Choroid plexus epithelial cell (primary cell): ENCODE measurements at regions not wholly inside any gene's neighbourhood (a gene's known extent, or its start where the extent isn't known, plus 50 kb on each side); places are given as distances from the start of the nearest gene placed in this dataset.

Source experiments
- DNase-seq: peaks from one replicate; pipeline ENCODE4 v3.0.0-alpha.2; 2010; ENCODE audit warnings: low read depth
- H3K4me3 ChIP-seq: 2 replicates; pipeline ENCODE4 v1.5.1; 2011; ENCODE audit warnings: low read depth, mild to moderate bottlenecking, control low read depth, low read length, moderate library complexity
- CTCF ChIP-seq: conservative IDR thresholded peaks from 2 replicates; pipeline ENCODE4 v1.5.1; 2011; ENCODE audit warnings: low read depth, mild to moderate bottlenecking, control low read depth, inconsistent platforms, low read length, moderate library complexity

GRCh38 chr5:2006971-2007291, 124.2 kb upstream of the IRX4 start:
- no peak for DNase-seq
- H3K4me3 ChIP-seq = no peak overlapping the region
- TF ChIP-seq CTCF = no peak

- no peak for TF ChIP-seq CTCF
- H3K4me3 ChIP-seq = no peak overlapping the region
- no peak for DNase-seq
Measured at GRCh38 chr5:2006193-2006970, 123.7 kb upstream of the IRX4 start.

- TF ChIP-seq CTCF = no peak
- no peak for DNase-seq
- no peak overlapping the region for H3K4me3 ChIP-seq
Measured at GRCh38 chr5:2005101-2006041, 122.6 kb upstream of the IRX4 start.

GRCh38 chr5:2003690-2004365, 121.1 kb upstream of the IRX4 start:
- no peak for DNase-seq
- no peak for TF ChIP-seq CTCF
- no peak overlapping the region for H3K4me3 ChIP-seq

- TF ChIP-seq CTCF = no peak
- no peak overlapping the region for H3K4me3 ChIP-seq
- no peak for DNase-seq
Measured at GRCh38 chr5:2003206-2003605, 120.5 kb upstream of the IRX4 start.

GRCh38 chr5:2001300-2001699, 118.6 kb upstream of the IRX4 start:
- no peak for TF ChIP-seq CTCF
- DNase-seq = no peak
- no peak overlapping the region for H3K4me3 ChIP-seq
